A673 (cell line): ENCODE measurements at regions not wholly inside any gene's neighbourhood (a gene's known extent, or its start where the extent isn't known, plus 50 kb on each side); places are given as distances from the start of the nearest gene placed in this dataset.

ENCODE experiments used
- BruUV-seq: library from RNA; stranded (reverse); fragments of 400-500 nt; replicated peaks from 2 replicates; lab custom pipeline; 2021; lab: Mats Ljungman, UMichigan
- CTCF ChIA-PET: fragments of 300-600 bp; sonication (Branson Sonifier 250); formaldehyde crosslinking; loops from one replicate; lab custom pipeline; 2022; ENCODE audit warnings: antibody characterized with exemption; lab: Charles Lee
- POLR2A ChIA-PET: fragments of 300-600 bp; sonication (Branson Sonifier 250); formaldehyde crosslinking; loops from one replicate; lab custom pipeline; 2022; ENCODE audit warnings: antibody characterized with exemption; ENCODE audit not compliant: low non-redundant PET; lab: Charles Lee
- DNase-seq: peaks from one replicate; pipeline ENCODE4 v3.0.0-alpha.2; 2015; ENCODE audit warnings: low spot score
- H3K27ac ChIP-seq: fragments of 200-600 bp; sonication (generic); 2 replicates; pipeline ENCODE4 v1.5.1; 2016; ENCODE audit warnings: mixed run types, low read depth, mild to moderate bottlenecking, mixed read lengths, antibody characterized with exemption, low read length; ENCODE audit not compliant: poor library complexity, severe bottlenecking
- H3K27me3 ChIP-seq: fragments of 200-600 bp; sonication (generic); replicated peaks from 2 replicates; pipeline ENCODE4 v1.6.1; 2017; ENCODE audit warnings: mixed run types, low read depth, mild to moderate bottlenecking, mixed read lengths, antibody characterized with exemption, low read length; ENCODE audit not compliant: insufficient read depth, poor library complexity
- H3K36me3 ChIP-seq: fragments of 200-600 bp; sonication (generic); 2 replicates; pipeline ENCODE4 v1.6.1; 2016; ENCODE audit warnings: mixed run types, mild to moderate bottlenecking, mixed read lengths, antibody characterized with exemption, low read length; ENCODE audit not compliant: insufficient read depth, poor library complexity, severe bottlenecking
- H3K4me1 ChIP-seq: fragments of 200-600 bp; sonication (generic); 2 replicates; pipeline ENCODE4 v1.6.1; 2017; ENCODE audit warnings: mixed run types, mild to moderate bottlenecking, mixed read lengths, antibody characterized with exemption, low read length; ENCODE audit not compliant: insufficient read depth, poor library complexity, severe bottlenecking
- H3K4me3 ChIP-seq: fragments of 200-600 bp; sonication (generic); 2 replicates; pipeline ENCODE4 v1.5.1; 2016; ENCODE audit warnings: low read depth, mixed run types, mild to moderate bottlenecking, mixed read lengths, low read length; ENCODE audit not compliant: poor library complexity, severe bottlenecking
- H3K9me3 ChIP-seq: fragments of 200-600 bp; sonication (generic); 2 replicates; pipeline ENCODE4 v1.6.1; 2016; ENCODE audit warnings: mixed run types, low read depth, mild to moderate bottlenecking, mixed read lengths, antibody characterized with exemption, low read length; ENCODE audit not compliant: poor library complexity, severe bottlenecking
- CTCF ChIP-seq: fragments of 300-800, 200-600 bp; sonication (generic); conservative IDR thresholded peaks from 2 replicates; pipeline ENCODE4 v1.5.1; 2017; ENCODE audit warnings: low read depth, mild to moderate bottlenecking, antibody characterized with exemption, low read length, moderate library complexity, mixed read lengths
- EZH2 ChIP-seq: fragments of 200-600 bp; sonication (generic); IDR thresholded peaks from 2 replicates; pipeline ENCODE4 v1.6.1; 2017; ENCODE audit warnings: borderline replicate concordance, low read depth, mild to moderate bottlenecking, mixed read lengths, antibody characterized with exemption, low read length; ENCODE audit not compliant: poor library complexity, severe bottlenecking
- intact Hi-C: fragments of 100-400 bp; cut with micrococcal nuclease; formaldehyde crosslinking; loops from one replicate; pipeline ENCODE4 v1.10.0; 2022; ENCODE audit not compliant: unreplicated experiment

DNA sequence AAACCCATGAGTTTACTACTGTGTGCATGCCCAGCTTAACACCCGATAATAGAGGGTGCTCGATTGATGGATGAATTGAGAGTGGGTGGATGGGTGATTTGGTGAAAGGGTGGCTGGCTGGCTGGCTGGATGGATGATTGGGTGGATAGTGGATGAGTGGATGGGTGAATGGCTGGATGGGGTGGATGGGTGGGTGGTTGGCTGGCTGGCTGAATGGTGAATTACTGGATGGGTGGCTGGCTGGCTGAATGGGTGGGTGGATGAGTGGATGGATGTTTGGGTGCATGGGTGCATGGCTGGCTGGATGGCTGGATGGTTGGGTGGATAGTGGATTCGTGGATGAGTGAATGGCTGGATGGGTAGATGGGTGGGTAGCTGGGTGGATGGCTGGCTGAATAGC lies 201.1 kb downstream of the IRX1 start:
- Histone ChIP-seq H3K27me3 (no peaks in the 10 kb centered on the region), H3K36me3 (no peaks in the 10 kb centered on the region), H3K27ac (no peak overlapping the region), H3K4me3 (no peak overlapping the region), H3K4me1 (no peaks in the 10 kb centered on the region), H3K9me3 (peaks cover 28% of the 10 kb centered on the region)
- CTCF ChIA-PET = no interaction called here
- POLR2A ChIA-PET = interaction anchor here (0.6 kb wide), 1 partner anchor 39 kb away, joined by 3 read pairs; no protein-coding TSS in a partner anchor
- no peak for DNase-seq
- TF ChIP-seq EZH2 = no peak
- no peak for TF ChIP-seq CTCF
- BruUV-seq = no TSS peak
- intact Hi-C loops = no loop called here

- CTCF ChIA-PET = no interaction called here
- no TSS peak for BruUV-seq
- Histone ChIP-seq H3K27ac (no peak overlapping the region), H3K4me3 (no peak overlapping the region), H3K9me3 (peaks cover 41% of the 10 kb centered on the region), H3K36me3 (no peaks in the 10 kb centered on the region), H3K27me3 (no peaks in the 10 kb centered on the region), H3K4me1 (no peaks in the 10 kb centered on the region)
- POLR2A ChIA-PET = no interaction called here
- no peak for DNase-seq
- intact Hi-C loops = no loop called here
- no peak for TF ChIP-seq CTCF
- TF ChIP-seq EZH2 = no peak
Observed at GRCh38 chr5:3801967-3802366, 206.3 kb downstream of the IRX1 start.

GRCh38 chr5:3809455-3809854 lies 213.8 kb downstream of the IRX1 start:
- TF ChIP-seq CTCF (no peak), EZH2 (no peak)
- H3K36me3 ChIP-seq = no peaks in the 10 kb centered on the region
- ChIA-PET POLR2A (no interaction called here), CTCF (no interaction called here)
- H3K27me3 ChIP-seq = no peaks in the 10 kb centered on the region
- no peaks in the 10 kb centered on the region for H3K4me1 ChIP-seq
- BruUV-seq = no TSS peak
- no peak for DNase-seq
- no peak overlapping the region for H3K4me3 ChIP-seq
- H3K9me3 ChIP-seq = peaks cover 26% of the 10 kb centered on the region
- intact Hi-C loops = no loop called here
- H3K27ac ChIP-seq = no peak overlapping the region
